ENCODE measurements at regions not wholly inside any gene's neighbourhood (a gene's known extent, or its start where the extent isn't known, plus 50 kb on each side); places are given as distances from the start of the nearest gene placed in this dataset.

- Histone ChIP-seq H3K4me3 (ENCODE audit: low read depth, low read length) (no peak overlapping the region), H3K9me3 (ENCODE audit: control insufficient read depth, insufficient read depth, low read depth, low read length) (no peaks in the 10 kb centered on the region), H3K27ac (ENCODE audit: extremely low read depth, low read depth, low read length) (no peak overlapping the region), H3K36me3 (ENCODE audit: control insufficient read depth in 2 of 2, insufficient read depth in 1 of 2, low read length in 2 of 2) (no peaks in the 10 kb centered on the region), H3K4me1 (ENCODE audit: control insufficient read depth, insufficient read depth, low read length) (peaks cover 13% of the 10 kb centered on the region)
- CTCF ChIA-PET = interaction anchor here (0.6 kb wide), 1 partner anchor 140 kb away, joined by 3 read pairs; no protein-coding TSS in a partner anchor
- TF ChIP-seq ZEB2 (tag by site-specific recombination; IDR thresholded peaks at IDR 0.05) = 0 out of 2 replicates have a peak, but pooled peaks have one; percentile 29
- TF ChIP-seq, protein P1, sequence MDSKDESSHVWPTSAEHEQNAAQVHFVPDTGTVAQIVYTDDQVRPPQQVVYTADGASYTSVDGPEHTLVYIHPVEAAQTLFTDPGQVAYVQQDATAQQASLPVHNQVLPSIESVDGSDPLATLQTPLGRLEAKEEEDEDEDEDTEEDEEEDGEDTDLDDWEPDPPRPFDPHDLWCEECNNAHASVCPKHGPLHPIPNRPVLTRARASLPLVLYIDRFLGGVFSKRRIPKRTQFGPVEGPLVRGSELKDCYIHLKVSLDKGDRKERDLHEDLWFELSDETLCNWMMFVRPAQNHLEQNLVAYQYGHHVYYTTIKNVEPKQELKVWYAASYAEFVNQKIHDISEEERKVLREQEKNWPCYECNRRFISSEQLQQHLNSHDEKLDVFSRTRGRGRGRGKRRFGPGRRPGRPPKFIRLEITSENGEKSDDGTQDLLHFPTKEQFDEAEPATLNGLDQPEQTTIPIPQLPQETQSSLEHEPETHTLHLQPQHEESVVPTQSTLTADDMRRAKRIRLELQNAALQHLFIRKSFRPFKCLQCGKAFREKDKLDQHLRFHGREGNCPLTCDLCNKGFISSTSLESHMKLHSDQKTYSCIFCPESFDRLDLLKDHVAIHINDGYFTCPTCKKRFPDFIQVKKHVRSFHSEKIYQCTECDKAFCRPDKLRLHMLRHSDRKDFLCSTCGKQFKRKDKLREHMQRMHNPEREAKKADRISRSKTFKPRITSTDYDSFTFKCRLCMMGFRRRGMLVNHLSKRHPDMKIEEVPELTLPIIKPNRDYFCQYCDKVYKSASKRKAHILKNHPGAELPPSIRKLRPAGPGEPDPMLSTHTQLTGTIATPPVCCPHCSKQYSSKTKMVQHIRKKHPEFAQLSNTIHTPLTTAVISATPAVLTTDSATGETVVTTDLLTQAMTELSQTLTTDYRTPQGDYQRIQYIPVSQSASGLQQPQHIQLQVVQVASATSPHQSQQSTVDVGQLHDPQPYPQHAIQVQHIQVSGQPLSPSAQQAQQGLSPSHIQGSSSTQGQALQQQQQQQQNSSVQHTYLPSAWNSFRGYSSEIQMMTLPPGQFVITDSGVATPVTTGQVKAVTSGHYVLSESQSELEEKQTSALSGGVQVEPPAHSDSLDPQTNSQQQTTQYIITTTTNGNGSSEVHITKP (tag by site-specific recombination; IDR thresholded peaks at IDR 0.05) = 0 out of 2 replicates have a peak, but pooled peaks have one; percentile 15
- peak; percentile 20; the same call in 1 of the 2 replicates for TF ChIP-seq OSR2 (tag by site-specific recombination; IDR thresholded peaks at IDR 0.05)
- no peak for TF ChIP-seq ZNF433 (tag by site-specific recombination; IDR thresholded peaks at IDR 0.05; ENCODE audit: low read depth)
- peak; percentile 36 for TF ChIP-seq FEZF1 (tag by site-specific recombination; IDR thresholded peaks at IDR 0.05)
- TF ChIP-seq, protein P2, sequence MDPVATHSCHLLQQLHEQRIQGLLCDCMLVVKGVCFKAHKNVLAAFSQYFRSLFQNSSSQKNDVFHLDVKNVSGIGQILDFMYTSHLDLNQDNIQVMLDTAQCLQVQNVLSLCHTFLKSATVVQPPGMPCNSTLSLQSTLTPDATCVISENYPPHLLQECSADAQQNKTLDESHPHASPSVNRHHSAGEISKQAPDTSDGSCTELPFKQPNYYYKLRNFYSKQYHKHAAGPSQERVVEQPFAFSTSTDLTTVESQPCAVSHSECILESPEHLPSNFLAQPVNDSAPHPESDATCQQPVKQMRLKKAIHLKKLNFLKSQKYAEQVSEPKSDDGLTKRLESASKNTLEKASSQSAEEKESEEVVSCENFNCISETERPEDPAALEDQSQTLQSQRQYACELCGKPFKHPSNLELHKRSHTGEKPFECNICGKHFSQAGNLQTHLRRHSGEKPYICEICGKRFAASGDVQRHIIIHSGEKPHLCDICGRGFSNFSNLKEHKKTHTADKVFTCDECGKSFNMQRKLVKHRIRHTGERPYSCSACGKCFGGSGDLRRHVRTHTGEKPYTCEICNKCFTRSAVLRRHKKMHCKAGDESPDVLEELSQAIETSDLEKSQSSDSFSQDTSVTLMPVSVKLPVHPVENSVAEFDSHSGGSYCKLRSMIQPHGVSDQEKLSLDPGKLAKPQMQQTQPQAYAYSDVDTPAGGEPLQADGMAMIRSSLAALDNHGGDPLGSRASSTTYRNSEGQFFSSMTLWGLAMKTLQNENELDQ (tag by site-specific recombination; IDR thresholded peaks at IDR 0.05; ENCODE audit: low read depth) = no peak
- 0 out of 2 replicates have a peak, but pooled peaks have one; percentile 33 for TF ChIP-seq INSM2 (tag by site-specific recombination; IDR thresholded peaks at IDR 0.05)
- no peak for TF ChIP-seq SCRT1 (tag by site-specific recombination; IDR thresholded peaks at IDR 0.05; ENCODE audit: borderline replicate concordance)
- POLR2A ChIA-PET = interaction anchor here (0.6 kb wide), 1 partner anchor 456 kb away, joined by 5 read pairs; no protein-coding TSS in a partner anchor
Observed at GRCh38 chr10:4129866-4130477, 345.0 kb upstream of the KLF6 start.

DNA sequence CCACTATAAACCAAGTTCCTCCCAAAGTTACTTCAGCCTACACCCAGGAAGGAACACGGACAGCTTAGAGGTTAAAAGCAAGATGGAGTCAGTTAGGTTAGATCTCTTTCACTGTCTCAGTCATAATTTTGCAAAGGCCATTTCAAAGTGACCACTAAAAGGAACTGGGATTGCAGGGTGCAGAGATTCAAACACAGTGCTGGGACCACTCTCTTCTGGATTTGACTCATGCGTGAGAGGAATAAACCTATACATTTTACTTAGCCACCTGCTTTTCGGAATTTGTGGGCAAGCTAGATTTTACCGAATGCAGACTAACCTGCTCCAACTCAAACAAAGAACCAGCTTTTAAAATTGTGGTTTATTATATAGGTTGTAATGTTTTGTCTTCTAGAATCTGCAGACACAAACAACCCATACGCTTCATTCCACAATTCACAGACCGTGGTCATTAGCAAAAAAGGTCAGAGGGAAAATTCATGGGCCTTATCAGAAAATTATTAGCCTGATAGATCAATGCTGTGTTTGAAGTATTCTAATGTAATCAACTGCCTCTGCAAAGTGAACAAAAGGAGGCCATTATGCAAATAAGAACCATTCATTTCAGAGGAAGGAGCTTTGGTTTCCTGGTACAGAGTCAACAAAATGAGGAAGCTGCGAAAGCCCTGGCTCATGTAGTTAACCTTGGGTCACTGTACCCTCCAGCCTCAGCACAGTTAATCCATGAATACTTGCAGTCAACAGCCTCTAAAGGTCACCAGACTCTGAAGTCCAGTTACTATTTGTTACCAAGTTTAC lies 342.7 kb upstream of the KLF6 start:
- no peaks in the 10 kb centered on the region for H3K36me3 ChIP-seq (ENCODE audit: control insufficient read depth in 2 of 2, insufficient read depth in 1 of 2, low read length in 2 of 2)
- H3K4me3 ChIP-seq (ENCODE audit: low read depth, low read length) = no peak overlapping the region
- TF ChIP-seq ZNF747 (tag by site-specific recombination; IDR thresholded peaks at IDR 0.05) = no peak
- no peak for TF ChIP-seq ZNF221 (tag by site-specific recombination; IDR thresholded peaks at IDR 0.05; ENCODE audit: borderline replicate concordance)
- TF ChIP-seq ZNF530 (tag by site-specific recombination; IDR thresholded peaks at IDR 0.05; ENCODE audit: low read depth) = no peak
- no peak for TF ChIP-seq ZNF121 (tag by site-specific recombination; IDR thresholded peaks at IDR 0.05)
- TF ChIP-seq ZNF10 (tag by site-specific recombination; IDR thresholded peaks at IDR 0.05) = no peak
- TF ChIP-seq, protein P3, sequence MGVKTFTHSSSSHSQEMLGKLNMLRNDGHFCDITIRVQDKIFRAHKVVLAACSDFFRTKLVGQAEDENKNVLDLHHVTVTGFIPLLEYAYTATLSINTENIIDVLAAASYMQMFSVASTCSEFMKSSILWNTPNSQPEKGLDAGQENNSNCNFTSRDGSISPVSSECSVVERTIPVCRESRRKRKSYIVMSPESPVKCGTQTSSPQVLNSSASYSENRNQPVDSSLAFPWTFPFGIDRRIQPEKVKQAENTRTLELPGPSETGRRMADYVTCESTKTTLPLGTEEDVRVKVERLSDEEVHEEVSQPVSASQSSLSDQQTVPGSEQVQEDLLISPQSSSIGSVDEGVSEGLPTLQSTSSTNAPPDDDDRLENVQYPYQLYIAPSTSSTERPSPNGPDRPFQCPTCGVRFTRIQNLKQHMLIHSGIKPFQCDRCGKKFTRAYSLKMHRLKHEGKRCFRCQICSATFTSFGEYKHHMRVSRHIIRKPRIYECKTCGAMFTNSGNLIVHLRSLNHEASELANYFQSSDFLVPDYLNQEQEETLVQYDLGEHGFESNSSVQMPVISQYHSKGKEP (tag by site-specific recombination; IDR thresholded peaks at IDR 0.05) = no peak
- TF ChIP-seq KLF16 (tag by site-specific recombination; IDR thresholded peaks at IDR 0.05) = no peak
- TF ChIP-seq ZNF660 (tag by site-specific recombination; IDR thresholded peaks at IDR 0.05) = no peak
- no peak for TF ChIP-seq ZNF175 (tag by site-specific recombination; IDR thresholded peaks at IDR 0.05)
- no peak for TF ChIP-seq ZNF48 (tag by site-specific recombination; IDR thresholded peaks at IDR 0.05)
- TF ChIP-seq YY1 (tag by site-specific recombination; IDR thresholded peaks at IDR 0.05) = no peak
- no peak for TF ChIP-seq ZNF211 (tag by site-specific recombination; IDR thresholded peaks at IDR 0.05; ENCODE audit: low read depth)
- no peaks in the 10 kb centered on the region for H3K9me3 ChIP-seq (ENCODE audit: control insufficient read depth, insufficient read depth, low read depth, low read length)
- CTCF ChIA-PET = interaction anchor here (0.6 kb wide), 2 partner anchors 25 to 599 kb away, joined by 3 read pairs; no protein-coding TSS in a partner anchor
- H3K27ac ChIP-seq (ENCODE audit: extremely low read depth, low read depth, low read length) = no peak overlapping the region
- H3K4me1 ChIP-seq (ENCODE audit: control insufficient read depth, insufficient read depth, low read length) = peaks cover 13% of the 10 kb centered on the region
- POLR2A ChIA-PET = no interaction called here
